CD14-positive monocyte (primary cell): ENCODE measurements at regions not wholly inside any gene's neighbourhood (a gene's known extent, or its start where the extent isn't known, plus 50 kb on each side); places are given as distances from the start of the nearest gene placed in this dataset.

Source experiments
- DNase-seq, 3 donors: peaks; one replicate each; pipeline ENCODE4 v3.0.0-alpha.2; 2011 to 2022
- H2AFZ ChIP-seq: 2 replicates; pipeline ENCODE4 v1.6.0; 2012; ENCODE audit warnings: mild to moderate bottlenecking, low read depth, low read length, inconsistent platforms; ENCODE audit not compliant: insufficient read depth, poor library complexity, severe bottlenecking
- H3K27ac ChIP-seq, 2 donors: 1 replicate in 1 of 2; 2 replicates in 1 of 2; pipeline ENCODE4 v1.5.1; 2012 to 2013; ENCODE audit warnings: low read length in 2 of 2, control low read depth in 1 of 2, inconsistent platforms in 1 of 2, low read depth in 1 of 2, mild to moderate bottlenecking in 1 of 2
- H3K27me3 ChIP-seq, 2 donors: one replicate each; pipeline versions ENCODE4 v1.6.0 to v1.6.1; 2011 to 2013; ENCODE audit warnings: low read length in 2 of 2; ENCODE audit not compliant: control insufficient read depth in 2 of 2, insufficient read depth in 2 of 2
- H3K36me3 ChIP-seq, 2 donors: replicated peaks in 1 of 2; 1 replicate in 1 of 2; 2 replicates in 1 of 2; pipeline versions ENCODE4 v1.5.1 to v1.6.1; 2012 to 2013; ENCODE audit warnings: low read length in 2 of 2, control low read depth in 1 of 2, inconsistent platforms in 1 of 2, mild to moderate bottlenecking in 1 of 2; ENCODE audit not compliant: insufficient read depth in 2 of 2, control insufficient read depth in 1 of 2
- H3K4me1 ChIP-seq, 2 donors: 1 replicate in 1 of 2; 2 replicates in 1 of 2; pipeline versions ENCODE4 v1.5.1 to v1.6.1; 2012 to 2013; ENCODE audit warnings: low read length in 2 of 2, control low read depth in 1 of 2, inconsistent platforms in 1 of 2, mild to moderate bottlenecking in 1 of 2, moderate library complexity in 1 of 2; ENCODE audit not compliant: insufficient read depth in 2 of 2, control insufficient read depth in 1 of 2
- H3K4me2 ChIP-seq: replicated peaks from 2 replicates; pipeline ENCODE3; 2012; ENCODE audit warnings: low read length, moderate library complexity, mild to moderate bottlenecking; ENCODE audit not compliant: poor library complexity, severe bottlenecking; ENCODE audit errors: extremely low read depth
- H3K4me3 ChIP-seq, 3 experiments: fragments of 200-600 bp in 1 of 3; sonication (generic) in 1 of 3; replicated peaks in 1 of 3; 1 replicate in 2 of 3; 2 replicates in 1 of 3; pipeline ENCODE4 v1.5.1; 2011 to 2013; ENCODE audit warnings: low read length in 3 of 3, mild to moderate bottlenecking in 3 of 3, control low read depth in 2 of 3, low read depth in 2 of 3, inconsistent platforms in 1 of 3, moderate library complexity in 1 of 3
- H3K79me2 ChIP-seq: 2 replicates; pipeline ENCODE4 v1.6.0; 2012; ENCODE audit warnings: mild to moderate bottlenecking, control low read depth, inconsistent platforms, low read length, moderate library complexity; ENCODE audit not compliant: insufficient read depth
- H3K9ac ChIP-seq: 2 replicates; pipeline ENCODE4 v1.6.0; 2017; ENCODE audit warnings: low read length, mild to moderate bottlenecking; ENCODE audit not compliant: insufficient read depth, poor library complexity, severe bottlenecking
- H3K9me3 ChIP-seq, 2 donors: replicated peaks in 1 of 2; 1 replicate in 1 of 2; 2 replicates in 1 of 2; pipeline versions ENCODE4 v1.5.1 to v1.6.1; 2012 to 2013; ENCODE audit warnings: low read length in 2 of 2, control low read depth in 1 of 2; ENCODE audit not compliant: control insufficient read depth in 1 of 2, insufficient read depth in 1 of 2
- H4K20me1 ChIP-seq: 2 replicates; pipeline ENCODE4 v1.6.0; 2012; ENCODE audit warnings: mild to moderate bottlenecking, low read length, control low read depth, moderate library complexity; ENCODE audit not compliant: insufficient read depth
- H3K27ac Mint-ChIP-seq, 7 donors: one replicate each; pipeline ENCODE4 v1.8.0; 2020; ENCODE audit warnings: mild to moderate bottlenecking in 7 of 7, mixed read lengths in 7 of 7, moderate library complexity in 6 of 7, inconsistent platforms in 2 of 7
- H3K27me3 Mint-ChIP-seq, 3 donors: one replicate each; pipeline ENCODE4 v1.8.0; 2021 to 2022; ENCODE audit warnings: low read depth in 3 of 3, mild to moderate bottlenecking in 3 of 3, mixed read lengths in 3 of 3, moderate library complexity in 3 of 3, inconsistent platforms in 1 of 3
- H3K36me3 Mint-ChIP-seq, 2 donors: one replicate each; pipeline ENCODE4 v1.8.0; 2020; ENCODE audit warnings: mixed read lengths in 2 of 2, inconsistent platforms in 1 of 2, mild to moderate bottlenecking in 1 of 2
- H3K4me1 Mint-ChIP-seq: one replicate; pipeline ENCODE4 v1.8.0; 2020; ENCODE audit warnings: mild to moderate bottlenecking, mixed read lengths
- H3K4me3 Mint-ChIP-seq, 2 donors: one replicate each; pipeline ENCODE4 v1.8.0; 2020; ENCODE audit warnings: mild to moderate bottlenecking in 2 of 2, mixed read lengths in 2 of 2, moderate library complexity in 1 of 2
- H3K9me3 Mint-ChIP-seq, 7 donors: one replicate each; pipeline ENCODE4 v1.8.0; 2020 to 2022; ENCODE audit warnings: mixed read lengths in 7 of 7, mild to moderate bottlenecking in 6 of 7, moderate library complexity in 6 of 7, inconsistent platforms in 2 of 7
- CTCF ChIP-seq: fragments of 200-600 bp; IDR thresholded peaks from one replicate; pipeline ENCODE4 v1.8.0; 2022; ENCODE audit warnings: antibody characterized with exemption, mild to moderate bottlenecking
- WGBS: methylation state at CpG from one replicate; pipeline ENCODE4 v1.1.5; 2013; ENCODE audit warnings: missing lambda C conversion rate; ENCODE audit not compliant: insufficient coverage; 5-methylcytosine and 5-hydroxymethylcytosine counted together
- intact Hi-C, 2 donors: fragments of 100-400 bp; cut with micrococcal nuclease; formaldehyde crosslinking; loops; one replicate each; pipeline versions ENCODE4 v1.15.0 to v1.15.1; 2023

DNA sequence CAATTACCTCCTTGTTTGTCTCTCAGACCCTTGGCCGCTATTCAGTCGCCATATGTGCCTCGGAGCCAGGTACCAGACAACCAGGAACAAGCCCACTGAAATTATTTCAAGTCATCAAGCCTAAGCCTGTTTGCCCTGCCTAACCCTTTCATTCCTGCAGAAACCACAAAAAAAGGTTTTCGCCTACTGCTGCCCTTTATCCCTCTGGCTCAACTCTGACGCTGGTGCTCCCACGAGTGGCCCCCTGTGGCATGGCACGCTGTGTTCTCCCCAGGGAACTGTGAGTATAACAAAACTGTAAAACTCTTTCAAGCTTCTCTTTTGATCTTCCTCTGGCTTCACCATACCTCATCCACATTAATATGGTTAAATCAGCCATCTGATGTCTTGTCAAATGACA is 215.7 kb upstream of the CDC14C start:
- WGBS: 67% methylated on average over 7 of the region's 7 CpGs
- Histone ChIP-seq H3K27me3 (no peaks in the 10 kb centered on the region), H3K9ac (no peak overlapping the region), H4K20me1 (no peaks in the 10 kb centered on the region), H3K4me1 (no peaks in the 10 kb centered on the region), H3K9me3 (no peaks in the 10 kb centered on the region), H3K27ac (no peak overlapping the region), H3K4me2 (no peak overlapping the region), H3K36me3 (no peaks in the 10 kb centered on the region), H3K4me3 (no peak overlapping the region), H3K79me2 (no peaks in the 10 kb centered on the region), H2AFZ (no peak overlapping the region)
- no peaks in the 10 kb centered on the region for H3K36me3 Mint-ChIP-seq
- DNase-seq: no peak
- peaks cover 3 to 10% (median 3%) of the 10 kb centered on the region in 3 donors for H3K27me3 Mint-ChIP-seq
- peaks cover 0 to 4% (median 0%) of the 10 kb centered on the region in 7 donors for H3K9me3 Mint-ChIP-seq
- TF ChIP-seq CTCF: no peak
- no peaks in the 10 kb centered on the region for H3K4me1 Mint-ChIP-seq
- no peak overlapping the region for H3K27ac Mint-ChIP-seq
- no peak overlapping the region for H3K4me3 Mint-ChIP-seq
- intact Hi-C loops: no loop called here

DNA sequence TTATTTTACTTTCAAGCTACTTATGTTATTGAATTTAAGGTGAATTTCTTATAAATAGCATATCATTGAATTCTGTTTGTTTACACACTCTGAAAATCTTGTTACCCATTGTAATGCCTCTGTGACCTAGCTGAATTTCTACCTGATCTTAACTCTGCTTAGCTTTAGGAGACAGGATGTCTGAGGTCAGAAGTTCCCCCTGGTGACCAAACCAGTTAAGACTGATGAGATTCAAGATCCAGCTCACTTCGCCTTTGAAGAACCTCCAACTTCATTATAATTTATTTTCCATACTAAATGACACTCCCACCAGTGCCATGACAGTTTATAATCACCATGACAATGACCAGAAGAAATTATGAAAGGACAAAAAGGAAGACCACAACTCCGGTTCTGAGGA is 213.4 kb upstream of the CDC14C start:
- no peaks in the 10 kb centered on the region for H3K4me1 ChIP-seq
- H3K4me3 Mint-ChIP-seq: no peak overlapping the region
- no peaks in the 10 kb centered on the region for H3K4me1 Mint-ChIP-seq
- H3K4me3 ChIP-seq: no peak overlapping the region
- H3K9me3 Mint-ChIP-seq: peaks cover 0 to 2% (median 0%) of the 10 kb centered on the region in 7 donors
- H2AFZ ChIP-seq: no peak overlapping the region
- no CpG with 5 or more reads among the region's 2 CpGs for WGBS
- TF ChIP-seq CTCF: no peak
- intact Hi-C loops: no loop called here
- no peaks in the 10 kb centered on the region for H3K9me3 ChIP-seq
- DNase-seq: no peak
- H3K27me3 Mint-ChIP-seq: peaks cover 0 to 8% (median 5%) of the 10 kb centered on the region in 3 donors
- no peaks in the 10 kb centered on the region for H4K20me1 ChIP-seq
- no peak overlapping the region for H3K27ac ChIP-seq
- H3K79me2 ChIP-seq: no peaks in the 10 kb centered on the region
- H3K4me2 ChIP-seq: no peak overlapping the region
- no peaks in the 10 kb centered on the region for H3K36me3 Mint-ChIP-seq
- no peaks in the 10 kb centered on the region for H3K27me3 ChIP-seq
- H3K27ac Mint-ChIP-seq: no peak overlapping the region
- no peak overlapping the region for H3K9ac ChIP-seq
- H3K36me3 ChIP-seq: no peaks in the 10 kb centered on the region
